GM12878 (cell line): ENCODE measurements at regions not wholly inside any gene's neighbourhood (a gene's known extent, or its start where the extent isn't known, plus 50 kb on each side); places are given as distances from the start of the nearest gene placed in this dataset.

Experiments used
- ATF7 ChIP-seq: fragments of 450-650 bp; IDR thresholded peaks from 2 replicates; pipeline ENCODE4 v1.6.1; 2016; ENCODE audit warnings: low read depth, mild to moderate bottlenecking
- BACH1 ChIP-seq: fragments of 450-650 bp; IDR thresholded peaks from 2 replicates; pipeline ENCODE4 v1.6.1; 2017; ENCODE audit warnings: mild to moderate bottlenecking, borderline replicate concordance
- BCL11A ChIP-seq: IDR thresholded peaks from 2 replicates; pipeline ENCODE4 v1.6.1; 2011; ENCODE audit warnings: low read depth, low read length
- CBX5 ChIP-seq: sonication (generic); IDR thresholded peaks from 2 replicates; pipeline ENCODE4 v1.6.1; 2016; ENCODE audit warnings: low read depth, moderate library complexity, mild to moderate bottlenecking, inconsistent platforms
- CREB1 ChIP-seq: IDR thresholded peaks from 2 replicates; pipeline ENCODE4 v1.6.1; 2012; ENCODE audit warnings: low read depth, mild to moderate bottlenecking, inconsistent platforms
- ETV6 ChIP-seq, 2 experiments: fragments of 450-650 bp in 1 of 2; IDR thresholded peaks in 1 of 2; conservative IDR thresholded peaks in 1 of 2; 2 replicates each; pipeline ENCODE4 v1.6.1; 2014; ENCODE audit warnings: antibody characterized with exemption in 1 of 2, borderline replicate concordance in 1 of 2, low read depth in 1 of 2, mild to moderate bottlenecking in 1 of 2, moderate library complexity in 1 of 2
- HDGF ChIP-seq: fragments of 450-650 bp; IDR thresholded peaks from 2 replicates; pipeline ENCODE4 v1.6.1; 2016; ENCODE audit warnings: antibody characterized with exemption
- IRF4 ChIP-seq: IDR thresholded peaks from 2 replicates; pipeline ENCODE4 v1.6.1; 2011; ENCODE audit warnings: low read depth, low read length
- KAT2A ChIP-seq: conservative IDR thresholded peaks from 2 replicates; pipeline ENCODE4 v1.6.1; 2011; ENCODE audit warnings: low read depth, low read length; ENCODE audit not compliant: control insufficient read depth
- LARP7 ChIP-seq: fragments of 450-650 bp; IDR thresholded peaks from 2 replicates; pipeline ENCODE4 v1.6.1; 2017; ENCODE audit warnings: mild to moderate bottlenecking
- NBN ChIP-seq: fragments of 450-650 bp; IDR thresholded peaks from 2 replicates; pipeline ENCODE4 v1.6.1; 2016
- NFXL1 ChIP-seq: fragments of 450-650 bp; IDR thresholded peaks from 2 replicates; pipeline ENCODE4 v1.6.1; 2017; ENCODE audit warnings: antibody characterized with exemption, mild to moderate bottlenecking, borderline replicate concordance
- NR2C2 ChIP-seq: IDR thresholded peaks from 2 replicates; pipeline ENCODE4 v1.6.1; 2011; ENCODE audit warnings: borderline replicate concordance, low read depth; ENCODE audit not compliant: control insufficient read depth, insufficient read length
- POLR2A ChIP-seq: IDR thresholded peaks from 2 replicates; pipeline ENCODE4 v1.6.1; 2011; ENCODE audit warnings: low read depth, mild to moderate bottlenecking, low read length
- RCOR1 ChIP-seq: conservative IDR thresholded peaks from 2 replicates; pipeline ENCODE4 v1.6.1; 2012; ENCODE audit warnings: low read depth, low read length, improper control_type of control experiment
- RUNX3 ChIP-seq: IDR thresholded peaks from 2 replicates; pipeline ENCODE4 v1.6.1; 2012; ENCODE audit warnings: low read length, inconsistent platforms
- SPI1 ChIP-seq: IDR thresholded peaks from 2 replicates; pipeline ENCODE4 v1.6.1; 2011; ENCODE audit warnings: low read depth, mild to moderate bottlenecking, low read length, moderate library complexity, borderline replicate concordance; ENCODE audit not compliant: insufficient read depth
- TARDBP ChIP-seq: IDR thresholded peaks from 2 replicates; pipeline ENCODE4 v1.6.1; 2016; ENCODE audit warnings: borderline replicate concordance
- YBX1 ChIP-seq: fragments of 450-650 bp; IDR thresholded peaks from 2 replicates; pipeline ENCODE4 v1.6.1; 2016; ENCODE audit warnings: antibody characterized with exemption
- YY1 ChIP-seq: IDR thresholded peaks from 2 replicates; pipeline ENCODE4 v1.6.1; 2011; ENCODE audit warnings: low read depth, mild to moderate bottlenecking, low read length
- ZNF24 ChIP-seq: fragments of 450-650 bp; IDR thresholded peaks from 2 replicates; pipeline ENCODE4 v1.6.1; 2017; ENCODE audit warnings: antibody characterized with exemption, mild to moderate bottlenecking
- TF ChIP-seq, protein P1 (sequence below): IDR thresholded peaks from 2 replicates; pipeline ENCODE4 v1.6.1; 2012; ENCODE audit warnings: low read depth, low read length, improper control_type of control experiment
- TF ChIP-seq, protein P2 (sequence below): fragments of 450-650 bp; IDR thresholded peaks from 2 replicates; pipeline ENCODE4 v1.6.1; 2017; ENCODE audit warnings: antibody characterized with exemption, mild to moderate bottlenecking, moderate library complexity
- TF ChIP-seq, protein P3 (sequence below): fragments of 450-650 bp; formaldehyde crosslinking; IDR thresholded peaks from 2 replicates; pipeline ENCODE4 v1.4.0; 2020; ENCODE audit warnings: mild to moderate bottlenecking, moderate library complexity
- TF ChIP-seq, protein P4 (sequence below): IDR thresholded peaks from 2 replicates; pipeline ENCODE4 v1.6.1; 2012; ENCODE audit warnings: low read depth, low read length, improper control_type of control experiment

DNA sequence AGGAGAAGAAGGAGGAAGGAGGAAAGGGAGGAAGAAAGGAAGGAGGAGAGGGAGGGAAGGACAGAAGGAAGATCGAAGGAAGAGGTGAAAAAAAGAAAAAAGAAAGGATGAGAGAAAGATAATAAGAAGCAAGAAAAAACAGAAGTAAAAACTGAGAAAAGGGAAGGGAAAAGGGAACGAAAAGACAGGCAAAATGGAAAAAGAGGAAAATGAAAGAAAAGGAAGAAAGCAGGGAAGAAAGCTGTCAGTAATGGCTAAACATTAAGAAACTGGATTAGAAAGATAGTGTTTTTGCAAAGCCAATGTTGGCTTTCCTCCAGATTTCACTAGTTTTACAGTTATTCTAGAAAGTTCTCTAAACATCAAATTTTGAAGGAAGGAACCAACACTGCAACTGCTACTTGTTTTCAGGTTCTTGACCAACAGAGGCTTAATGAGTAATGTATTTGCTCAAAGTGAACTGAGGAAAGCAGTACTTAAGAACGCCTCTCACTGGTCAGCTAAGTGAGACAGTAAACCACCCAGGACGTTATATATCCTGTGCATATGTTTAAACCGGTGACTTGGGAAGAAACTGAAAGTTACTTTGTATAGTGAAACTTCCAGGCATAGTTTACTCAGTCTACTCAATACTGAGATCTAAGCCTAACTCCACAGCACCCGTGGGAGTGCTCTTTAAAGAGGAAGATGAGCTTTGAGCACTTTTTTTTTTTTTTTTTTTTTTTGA, 286.2 kb upstream of the TRIB2 start (continued):
- TF ChIP-seq KAT2A, result no peak
- no peak for TF ChIP-seq BCL11A
- TF ChIP-seq ATF7, result peak; percentile 48
- TF ChIP-seq, protein P1, sequence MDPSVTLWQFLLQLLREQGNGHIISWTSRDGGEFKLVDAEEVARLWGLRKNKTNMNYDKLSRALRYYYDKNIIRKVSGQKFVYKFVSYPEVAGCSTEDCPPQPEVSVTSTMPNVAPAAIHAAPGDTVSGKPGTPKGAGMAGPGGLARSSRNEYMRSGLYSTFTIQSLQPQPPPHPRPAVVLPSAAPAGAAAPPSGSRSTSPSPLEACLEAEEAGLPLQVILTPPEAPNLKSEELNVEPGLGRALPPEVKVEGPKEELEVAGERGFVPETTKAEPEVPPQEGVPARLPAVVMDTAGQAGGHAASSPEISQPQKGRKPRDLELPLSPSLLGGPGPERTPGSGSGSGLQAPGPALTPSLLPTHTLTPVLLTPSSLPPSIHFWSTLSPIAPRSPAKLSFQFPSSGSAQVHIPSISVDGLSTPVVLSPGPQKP, result no peak
- TF ChIP-seq BACH1, result no peak
- TF ChIP-seq NFXL1, result no peak
- TF ChIP-seq ZNF24, result 0 out of 2 replicates have a peak, but pooled peaks have one; percentile 34
- TF ChIP-seq NBN, result no peak
- peak in 1 of 2 experiments; percentile 49; a peak in 1 of 4 replicates for TF ChIP-seq ETV6 (conservative IDR thresholded peaks at IDR 0.05 in 1 of 2, IDR thresholded peaks at IDR 0.05 in 1 of 2; ENCODE audit: borderline replicate concordance in 1 of 2, low read depth in 1 of 2)
- TF ChIP-seq, protein P2, sequence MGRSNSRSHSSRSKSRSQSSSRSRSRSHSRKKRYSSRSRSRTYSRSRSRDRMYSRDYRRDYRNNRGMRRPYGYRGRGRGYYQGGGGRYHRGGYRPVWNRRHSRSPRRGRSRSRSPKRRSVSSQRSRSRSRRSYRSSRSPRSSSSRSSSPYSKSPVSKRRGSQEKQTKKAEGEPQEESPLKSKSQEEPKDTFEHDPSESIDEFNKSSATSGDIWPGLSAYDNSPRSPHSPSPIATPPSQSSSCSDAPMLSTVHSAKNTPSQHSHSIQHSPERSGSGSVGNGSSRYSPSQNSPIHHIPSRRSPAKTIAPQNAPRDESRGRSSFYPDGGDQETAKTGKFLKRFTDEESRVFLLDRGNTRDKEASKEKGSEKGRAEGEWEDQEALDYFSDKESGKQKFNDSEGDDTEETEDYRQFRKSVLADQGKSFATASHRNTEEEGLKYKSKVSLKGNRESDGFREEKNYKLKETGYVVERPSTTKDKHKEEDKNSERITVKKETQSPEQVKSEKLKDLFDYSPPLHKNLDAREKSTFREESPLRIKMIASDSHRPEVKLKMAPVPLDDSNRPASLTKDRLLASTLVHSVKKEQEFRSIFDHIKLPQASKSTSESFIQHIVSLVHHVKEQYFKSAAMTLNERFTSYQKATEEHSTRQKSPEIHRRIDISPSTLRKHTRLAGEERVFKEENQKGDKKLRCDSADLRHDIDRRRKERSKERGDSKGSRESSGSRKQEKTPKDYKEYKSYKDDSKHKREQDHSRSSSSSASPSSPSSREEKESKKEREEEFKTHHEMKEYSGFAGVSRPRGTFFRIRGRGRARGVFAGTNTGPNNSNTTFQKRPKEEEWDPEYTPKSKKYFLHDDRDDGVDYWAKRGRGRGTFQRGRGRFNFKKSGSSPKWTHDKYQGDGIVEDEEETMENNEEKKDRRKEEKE, result no peak
- no peak for TF ChIP-seq IRF4
- TF ChIP-seq, protein P3, sequence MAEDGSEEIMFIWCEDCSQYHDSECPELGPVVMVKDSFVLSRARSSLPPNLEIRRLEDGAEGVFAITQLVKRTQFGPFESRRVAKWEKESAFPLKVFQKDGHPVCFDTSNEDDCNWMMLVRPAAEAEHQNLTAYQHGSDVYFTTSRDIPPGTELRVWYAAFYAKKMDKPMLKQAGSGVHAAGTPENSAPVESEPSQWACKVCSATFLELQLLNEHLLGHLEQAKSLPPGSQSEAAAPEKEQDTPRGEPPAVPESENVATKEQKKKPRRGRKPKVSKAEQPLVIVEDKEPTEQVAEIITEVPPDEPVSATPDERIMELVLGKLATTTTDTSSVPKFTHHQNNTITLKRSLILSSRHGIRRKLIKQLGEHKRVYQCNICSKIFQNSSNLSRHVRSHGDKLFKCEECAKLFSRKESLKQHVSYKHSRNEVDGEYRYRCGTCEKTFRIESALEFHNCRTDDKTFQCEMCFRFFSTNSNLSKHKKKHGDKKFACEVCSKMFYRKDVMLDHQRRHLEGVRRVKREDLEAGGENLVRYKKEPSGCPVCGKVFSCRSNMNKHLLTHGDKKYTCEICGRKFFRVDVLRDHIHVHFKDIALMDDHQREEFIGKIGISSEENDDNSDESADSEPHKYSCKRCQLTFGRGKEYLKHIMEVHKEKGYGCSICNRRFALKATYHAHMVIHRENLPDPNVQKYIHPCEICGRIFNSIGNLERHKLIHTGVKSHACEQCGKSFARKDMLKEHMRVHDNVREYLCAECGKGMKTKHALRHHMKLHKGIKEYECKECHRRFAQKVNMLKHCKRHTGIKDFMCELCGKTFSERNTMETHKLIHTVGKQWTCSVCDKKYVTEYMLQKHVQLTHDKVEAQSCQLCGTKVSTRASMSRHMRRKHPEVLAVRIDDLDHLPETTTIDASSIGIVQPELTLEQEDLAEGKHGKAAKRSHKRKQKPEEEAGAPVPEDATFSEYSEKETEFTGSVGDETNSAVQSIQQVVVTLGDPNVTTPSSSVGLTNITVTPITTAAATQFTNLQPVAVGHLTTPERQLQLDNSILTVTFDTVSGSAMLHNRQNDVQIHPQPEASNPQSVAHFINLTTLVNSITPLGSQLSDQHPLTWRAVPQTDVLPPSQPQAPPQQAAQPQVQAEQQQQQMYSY (CRISPR knock-in tag), result no peak
- 0 out of 2 replicates have a peak, but pooled peaks have one; percentile 41 for TF ChIP-seq HDGF
- TF ChIP-seq LARP7, result no peak
- no peak for TF ChIP-seq RCOR1
- peak; percentile 77; the same call in 1 of the 2 replicates for TF ChIP-seq YBX1
- TF ChIP-seq TARDBP, result no peak
- no peak for TF ChIP-seq NR2C2
- TF ChIP-seq YY1, result no peak
- no peak for TF ChIP-seq POLR2A
- peak; percentile 53; the same call in 1 of the 2 replicates for TF ChIP-seq RUNX3
- TF ChIP-seq, protein P4, sequence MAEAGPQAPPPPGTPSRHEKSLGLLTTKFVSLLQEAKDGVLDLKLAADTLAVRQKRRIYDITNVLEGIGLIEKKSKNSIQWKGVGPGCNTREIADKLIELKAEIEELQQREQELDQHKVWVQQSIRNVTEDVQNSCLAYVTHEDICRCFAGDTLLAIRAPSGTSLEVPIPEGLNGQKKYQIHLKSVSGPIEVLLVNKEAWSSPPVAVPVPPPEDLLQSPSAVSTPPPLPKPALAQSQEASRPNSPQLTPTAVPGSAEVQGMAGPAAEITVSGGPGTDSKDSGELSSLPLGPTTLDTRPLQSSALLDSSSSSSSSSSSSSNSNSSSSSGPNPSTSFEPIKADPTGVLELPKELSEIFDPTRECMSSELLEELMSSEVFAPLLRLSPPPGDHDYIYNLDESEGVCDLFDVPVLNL, result no peak
- TF ChIP-seq CREB1, result no peak
- no peak for TF ChIP-seq SPI1
- TF ChIP-seq CBX5, result 0 out of 2 replicates have a peak, but pooled peaks have one; percentile 30
